Head of caudate nucleus (tissue), 42 donors: ENCODE measurements at regions not wholly inside any gene's neighbourhood (a gene's known extent, or its start where the extent isn't known, plus 50 kb on each side); places are given as distances from the start of the nearest gene placed in this dataset.
"Not testable (repeated sequence)": the region's sequence is repeated elsewhere in the genome, so short reads cannot be mapped to it uniquely, and the experiment has no call there.

Source experiments
- DNase-seq, 42 donors: peaks; one replicate each; pipeline versions ENCODE4 v3.0.0 to v3.0.0-alpha.2; 2020 to 2021; ENCODE audit warnings: mixed read lengths in 7 of 42
- intact Hi-C: fragments of 100-400 bp; cut with DNase I; formaldehyde crosslinking; loops from one replicate; pipeline ENCODE4 v1.15.0; 2022

GRCh38 chrX:41023098-41023497 is 62.1 kb upstream of the USP9X start:
- intact Hi-C loops = no loop called here
- DNase-seq = no peak

GRCh38 chrX:41024335-41024734 is 60.9 kb upstream of the USP9X start:
- intact Hi-C loops = not testable (repeated sequence)

GRCh38 chrX:41024755-41025154 is 60.5 kb upstream of the USP9X start:
- intact Hi-C loops = no loop called here
- DNase-seq = no peak

More at GRCh38 chrX:41024335-41024734, 60.9 kb upstream of the USP9X start:
- not testable (repeated sequence) for DNase-seq

GRCh38 chrX:41025926-41026701 is 59.1 kb upstream of the USP9X start:
- intact Hi-C loops = no loop called here

GRCh38 chrX:41026702-41027078 is 58.6 kb upstream of the USP9X start:
- intact Hi-C loops = no loop called here
- no peak for DNase-seq

More at GRCh38 chrX:41025926-41026701, 59.1 kb upstream of the USP9X start:
- no peak for DNase-seq

GRCh38 chrX:41029332-41029731 is 55.9 kb upstream of the USP9X start:
- no peak for DNase-seq
- intact Hi-C loops = no loop called here

GRCh38 chrX:41031256-41031967 is 53.8 kb upstream of the USP9X start:
- DNase-seq = no peak
- intact Hi-C loops = no loop called here

- no peak for DNase-seq
These were observed 51.9 kb upstream of the USP9X start for GRCh38 chrX:41033299-41033698.

GRCh38 chrX:41034902-41035301 is 50.3 kb upstream of the USP9X start:
- intact Hi-C loops, DNase-seq: not testable (repeated sequence)

More at GRCh38 chrX:41033299-41033698, 51.9 kb upstream of the USP9X start:
- intact Hi-C loops = no loop called here
